NOMO-1 treated with DMSO at 0.1 percent for 48 hours (cell line): ENCODE measurements at regions not wholly inside any gene's neighbourhood (a gene's known extent, or its start where the extent isn't known, plus 50 kb on each side); places are given as distances from the start of the nearest gene placed in this dataset.
"Not testable (repeated sequence)": the region's sequence is repeated elsewhere in the genome, so short reads cannot be mapped to it uniquely, and the experiment has no call there.

ENCODE experiments used
- DNase-seq: peaks from one replicate; lab custom pipeline; 2025; ENCODE audit not compliant: unreplicated experiment; lab: John Stamatoyannopoulos, UW

GRCh38 chr14:86193756-86194155 is 663.8 kb downstream of the FLRT2 start:
- DNase-seq = no peak

DNA sequence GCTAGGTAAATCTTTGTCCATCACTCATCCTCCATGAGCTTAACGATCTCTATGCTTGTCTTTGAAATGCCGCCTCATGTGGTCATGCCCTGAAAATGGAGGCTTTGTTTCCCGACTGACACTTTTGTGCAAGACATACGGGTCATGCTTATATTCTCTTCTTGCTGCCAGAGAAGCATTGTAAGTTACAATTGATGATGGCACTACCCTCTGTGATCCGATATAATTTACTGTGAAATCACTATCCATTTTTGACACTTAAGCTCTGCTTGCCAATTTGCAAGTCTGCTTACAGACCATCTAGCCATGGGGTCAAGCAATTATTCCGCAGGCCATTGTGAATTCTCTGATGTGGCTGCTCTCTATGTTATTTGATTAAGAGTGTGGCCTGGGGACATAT is 650.0 kb downstream of the FLRT2 start:
- no peak for DNase-seq

- DNase-seq = no peak
These were observed 638.4 kb downstream of the FLRT2 start for GRCh38 chr14:86168371-86168770.

DNA sequence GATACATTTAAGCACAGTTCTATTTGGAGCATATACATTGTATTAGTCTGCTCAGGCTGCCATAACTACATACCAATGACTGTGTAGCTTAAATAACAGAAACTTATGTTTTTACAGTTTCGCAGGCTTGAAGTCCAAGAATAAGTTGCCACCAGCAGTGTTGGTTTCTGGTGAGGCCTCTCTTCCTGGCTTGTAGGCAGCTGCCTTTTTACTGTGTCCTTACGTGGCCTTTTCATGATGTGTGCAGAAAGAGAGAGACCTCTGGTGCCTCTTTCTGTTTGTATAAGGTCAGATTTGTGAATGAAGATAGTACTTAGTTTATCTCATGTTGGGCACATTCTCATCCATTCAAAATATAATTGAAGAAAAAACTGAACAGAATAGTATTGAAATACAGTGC is 636.6 kb downstream of the FLRT2 start:
- DNase-seq = no peak

DNA sequence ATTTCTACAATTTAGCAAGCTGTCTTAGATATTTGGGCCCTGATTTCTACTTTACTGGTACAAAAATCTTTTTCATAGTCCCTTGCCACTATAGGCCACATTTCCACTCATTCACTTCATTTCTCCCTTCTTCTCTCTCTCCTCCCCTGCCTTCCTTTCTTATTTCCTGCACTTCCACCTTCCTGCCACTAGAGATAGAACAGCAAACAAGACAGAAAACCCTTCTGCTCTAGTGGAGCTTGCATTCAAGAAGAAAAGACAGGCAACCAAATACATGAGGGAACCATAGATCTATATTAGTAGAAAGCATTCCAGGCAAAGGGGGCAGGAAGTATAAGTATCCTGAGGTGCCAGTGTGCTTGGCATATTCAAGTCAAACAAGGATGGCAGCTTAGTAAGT is 623.5 kb downstream of the FLRT2 start:
- DNase-seq = no peak

DNA sequence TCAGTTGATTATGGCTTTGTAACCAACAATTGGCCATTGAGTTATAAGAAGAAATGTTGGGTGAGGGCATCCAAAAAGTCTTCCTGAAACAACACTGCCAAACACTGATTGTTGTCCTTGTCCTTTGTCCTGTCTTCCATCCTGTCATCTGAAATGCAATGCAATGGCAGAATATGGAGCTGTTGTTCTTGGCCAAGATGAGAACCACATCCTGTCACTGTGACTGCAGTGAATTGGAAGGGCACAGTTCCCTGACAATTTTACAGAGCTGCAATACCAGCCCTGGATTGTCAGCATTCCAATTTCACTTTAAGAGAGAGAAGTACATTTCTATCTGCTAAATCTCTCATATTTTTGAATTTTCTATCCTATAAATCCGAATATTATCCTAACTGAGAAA is 613.3 kb downstream of the FLRT2 start:
- no peak for DNase-seq

DNA sequence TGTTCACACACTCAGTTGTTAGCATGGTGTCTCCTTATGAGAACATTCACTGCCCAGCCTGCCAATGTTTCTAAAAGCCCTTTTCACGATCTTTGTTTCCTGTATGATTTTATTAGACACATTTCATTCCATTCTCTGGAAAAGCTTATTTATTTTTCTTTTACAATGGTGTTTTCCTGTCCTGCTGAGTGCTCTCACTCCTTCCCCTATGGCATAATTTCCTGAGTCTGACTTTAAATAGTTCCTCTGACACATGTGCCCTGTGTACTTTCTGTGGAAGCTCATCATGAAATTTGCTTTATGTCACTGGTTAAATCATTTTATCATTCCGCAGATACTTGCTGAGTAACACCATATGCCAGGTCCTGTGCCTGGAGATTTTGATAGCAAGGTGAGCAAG is 612.0 kb downstream of the FLRT2 start:
- no peak for DNase-seq

GRCh38 chr14:86129426-86129825 is 599.5 kb downstream of the FLRT2 start:
- DNase-seq = no peak

GRCh38 chr14:86124328-86124727 is 594.4 kb downstream of the FLRT2 start:
- peak; percentile 0 for DNase-seq

DNA sequence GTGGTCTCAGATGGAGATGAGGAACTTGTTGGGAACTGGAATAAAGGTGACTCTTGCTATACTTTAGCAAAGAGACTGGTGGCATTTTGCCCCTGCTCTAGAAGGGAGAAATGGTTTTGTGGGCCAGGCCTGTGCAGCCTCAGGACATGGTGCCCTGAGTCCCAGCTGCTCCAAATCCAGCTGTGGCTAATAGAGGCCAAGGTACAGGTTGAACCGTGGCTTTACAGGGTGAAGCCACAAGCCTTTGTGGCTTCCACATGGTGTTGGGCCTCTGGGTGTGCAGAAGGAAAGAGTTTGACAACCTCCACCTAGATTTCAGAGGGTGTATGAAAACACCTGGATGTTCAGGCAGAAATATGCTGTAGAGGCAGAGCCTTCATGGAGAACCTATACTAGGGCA is 586.0 kb downstream of the FLRT2 start:
- no peak for DNase-seq

DNA sequence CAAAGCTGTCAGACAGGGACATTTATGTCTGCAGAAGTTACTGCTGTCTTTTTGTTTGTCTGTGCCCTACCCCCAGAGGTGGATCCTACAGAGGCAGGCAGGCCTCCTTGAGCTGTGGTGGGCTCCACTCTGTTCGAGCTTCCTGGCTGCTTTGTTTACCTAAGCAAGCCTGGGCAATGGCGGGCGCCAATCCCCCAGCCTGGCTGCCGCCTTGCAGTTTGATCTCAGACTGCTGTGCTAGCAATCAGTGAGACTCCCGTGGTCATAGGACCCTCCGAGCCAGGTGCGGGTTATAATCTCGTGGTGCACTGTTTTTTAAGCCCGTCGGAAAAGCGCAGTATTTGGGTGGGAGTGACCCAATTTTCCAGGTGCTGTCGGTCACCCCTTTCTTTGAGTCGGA is 580.9 kb downstream of the FLRT2 start:
- DNase-seq = not testable (repeated sequence)

DNA sequence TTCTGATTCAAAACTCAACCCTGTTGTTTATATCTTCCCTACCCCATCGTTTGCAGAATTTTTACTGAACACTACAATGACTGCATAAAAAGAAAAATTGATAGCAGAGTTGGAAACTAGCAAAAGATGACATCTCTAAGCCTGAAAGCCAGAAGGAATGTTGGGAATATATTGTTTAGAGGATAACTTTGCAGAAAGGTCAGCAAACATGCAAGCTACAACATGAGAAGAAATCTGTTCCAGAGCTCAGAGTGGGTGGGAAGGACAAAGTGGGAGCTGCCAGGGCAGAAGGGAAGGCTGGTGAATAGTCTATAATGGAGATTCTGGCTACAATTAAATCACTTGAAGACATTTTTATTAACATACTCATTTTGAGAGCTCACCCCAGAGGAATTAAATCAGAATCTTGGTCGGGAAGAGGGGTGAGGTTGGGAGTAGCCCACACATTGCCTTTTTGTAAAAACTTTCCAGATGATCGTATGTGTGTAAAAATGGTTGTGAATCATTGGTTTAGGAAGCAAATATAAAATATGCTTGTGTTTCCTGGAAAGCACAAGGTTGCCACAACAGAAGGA is 574.8 kb downstream of the FLRT2 start:
- DNase-seq = no peak

DNA sequence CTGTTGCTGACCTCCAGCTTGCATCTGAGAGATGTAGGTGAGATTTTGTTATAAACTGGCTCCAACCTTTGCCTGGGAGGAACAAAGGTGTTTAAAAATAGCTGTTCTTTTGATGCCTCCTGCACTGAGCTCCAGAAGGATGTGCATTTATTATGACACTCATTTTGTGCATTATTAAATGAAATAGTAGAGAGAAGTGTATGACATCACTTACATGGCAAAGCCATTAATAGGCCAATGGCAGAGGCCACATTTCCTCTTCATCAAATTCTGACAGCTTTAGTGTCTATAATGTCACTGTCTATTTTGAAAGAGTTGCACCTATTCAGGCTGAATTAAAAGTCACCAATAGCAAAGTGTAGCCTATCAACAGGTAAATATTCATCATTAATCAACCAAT is 564.6 kb downstream of the FLRT2 start:
- no peak for DNase-seq

DNA sequence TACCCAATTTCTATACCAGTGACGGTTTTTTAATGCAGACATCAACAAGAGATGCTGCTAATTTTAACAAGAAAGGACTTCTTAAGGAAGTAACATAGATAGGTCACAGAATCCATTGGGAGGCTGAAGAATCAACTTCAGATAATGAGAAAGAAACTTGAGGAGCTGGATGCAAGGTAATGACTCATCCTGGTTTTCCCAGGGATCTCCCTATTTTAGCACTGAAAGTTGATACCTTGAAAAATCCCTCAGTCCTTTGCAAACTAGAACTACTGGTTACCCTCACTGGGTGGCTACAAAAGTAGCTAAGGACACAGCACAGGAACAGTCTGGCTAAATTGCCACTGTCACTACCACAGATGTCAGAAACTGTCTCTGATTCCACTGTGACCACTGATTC is 561.9 kb downstream of the FLRT2 start:
- DNase-seq = no peak

GRCh38 chr14:86088156-86088555 is 558.2 kb downstream of the FLRT2 start:
- no peak for DNase-seq

DNA sequence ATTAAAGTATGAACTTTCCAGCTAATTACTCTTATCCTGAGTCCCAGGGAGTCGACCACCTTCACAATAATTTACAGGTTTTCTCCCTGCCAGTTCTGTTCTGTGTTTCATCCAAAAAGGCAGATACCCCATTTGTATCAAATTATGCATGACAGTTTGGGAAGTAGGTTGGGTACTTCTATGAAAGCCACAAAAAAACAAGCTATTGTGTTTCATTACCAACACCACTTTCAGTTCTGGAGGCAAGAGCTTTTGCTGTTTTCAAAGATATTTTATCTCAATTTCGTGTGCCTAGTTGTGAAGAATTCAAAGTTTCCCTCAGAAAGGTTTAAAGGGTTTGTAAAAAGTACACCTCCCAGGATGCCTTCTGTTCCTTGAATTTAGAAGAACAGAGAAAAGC is 557.4 kb downstream of the FLRT2 start:
- no peak for DNase-seq

DNA sequence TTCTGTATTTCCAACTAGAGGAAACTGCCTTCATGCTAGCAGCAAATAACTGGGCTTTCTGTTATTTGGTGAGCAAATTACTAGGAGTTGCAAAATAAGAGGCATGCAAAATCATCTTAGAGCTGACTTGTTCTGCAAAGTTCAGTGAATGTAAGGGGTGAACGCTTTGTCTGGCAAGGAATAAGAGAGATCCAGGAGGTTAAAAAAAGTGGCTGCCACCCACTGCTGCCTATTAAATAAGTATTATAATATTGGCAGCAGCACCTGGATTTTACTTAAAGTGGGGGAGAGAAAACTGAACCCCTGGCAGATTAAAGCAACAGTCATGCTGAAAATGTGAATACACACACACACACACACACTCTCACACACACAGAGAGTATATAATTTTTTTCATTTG is 557.0 kb downstream of the FLRT2 start:
- DNase-seq = no peak

DNA sequence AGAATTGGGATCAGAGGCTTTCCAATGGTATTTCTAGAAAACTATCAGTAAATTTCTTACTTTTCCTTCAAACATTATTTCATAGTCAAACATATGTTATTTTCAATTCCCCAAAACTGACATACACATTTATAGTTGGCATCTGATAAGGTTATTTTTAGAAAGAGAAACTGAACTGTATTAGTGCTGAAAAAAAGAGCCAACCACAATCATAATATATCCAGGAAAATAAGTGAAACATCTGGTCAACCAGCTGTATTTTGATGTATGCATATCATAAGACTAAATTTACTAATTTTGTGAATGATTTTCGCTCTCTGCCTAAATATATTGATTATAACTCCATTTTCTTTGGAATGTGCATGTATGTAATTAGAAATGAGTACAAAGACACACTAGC is 554.2 kb downstream of the FLRT2 start:
- no peak for DNase-seq

DNA sequence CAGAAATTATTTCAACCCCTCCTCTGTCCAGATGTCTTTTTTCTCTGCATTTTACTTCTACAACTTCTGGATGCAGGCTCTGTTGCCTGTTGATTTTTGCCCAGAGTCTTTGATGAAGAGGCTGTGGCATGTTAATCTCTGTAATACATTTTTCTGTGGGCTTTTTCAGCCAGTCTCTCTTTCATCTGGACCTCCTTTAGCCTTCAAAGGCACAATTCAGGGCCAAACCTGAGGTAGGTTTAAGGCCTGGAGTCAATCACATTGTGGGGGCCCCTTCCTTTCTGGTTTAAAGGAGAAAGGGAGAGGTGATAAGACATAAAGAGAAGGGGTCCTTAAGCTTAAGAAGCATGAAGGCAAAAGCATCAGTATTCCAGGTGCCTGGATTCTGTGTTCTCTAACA is 553.7 kb downstream of the FLRT2 start:
- no peak for DNase-seq

- DNase-seq = no peak
These were observed 542.4 kb downstream of the FLRT2 start for GRCh38 chr14:86072116-86072894.

DNA sequence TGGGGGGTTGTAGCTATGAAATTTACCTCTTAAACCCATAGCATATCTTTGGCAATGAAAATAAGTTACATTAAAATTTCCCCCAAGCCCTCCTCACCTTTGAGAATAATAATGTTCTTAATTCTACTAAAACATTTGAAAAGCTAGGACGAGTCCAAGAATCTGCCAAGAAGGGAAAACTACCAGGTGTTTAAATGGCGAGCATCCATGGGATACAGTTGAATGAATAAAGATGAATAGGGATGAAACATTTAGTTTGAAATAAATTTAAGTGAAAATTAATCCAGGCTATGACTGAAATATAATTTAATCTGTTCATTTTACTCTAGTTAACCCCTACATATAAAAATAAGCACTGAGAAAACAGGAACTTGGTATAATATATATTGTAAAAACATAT is 536.7 kb downstream of the FLRT2 start:
- no peak for DNase-seq

GRCh38 chr14:86065407-86065806 is 535.5 kb downstream of the FLRT2 start:
- no peak for DNase-seq

DNA sequence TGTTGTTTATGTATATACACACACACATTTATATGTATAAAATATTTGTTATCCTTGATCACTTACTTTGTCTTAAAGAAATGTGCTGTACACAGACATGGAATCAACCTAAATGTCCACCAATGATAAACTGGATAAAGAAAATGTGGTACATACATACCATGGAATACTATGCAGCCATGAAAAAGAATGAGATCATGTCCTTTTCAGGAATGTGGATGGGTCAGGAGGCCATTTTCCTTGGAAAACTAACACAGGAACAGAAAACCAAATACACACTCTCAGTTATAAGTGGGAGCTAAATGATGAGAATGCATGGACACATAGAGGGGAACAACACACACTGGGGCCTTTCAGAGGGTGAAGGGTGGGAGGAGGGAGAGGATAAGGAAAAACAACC is 534.7 kb downstream of the FLRT2 start:
- DNase-seq = not testable (repeated sequence)
